Kidney capillary endothelial cell (primary cell): ENCODE measurements at regions not wholly inside any gene's neighbourhood (a gene's known extent, or its start where the extent isn't known, plus 50 kb on each side); places are given as distances from the start of the nearest gene placed in this dataset.

ENCODE experiments used
- DNase-seq: peaks from one replicate; pipeline ENCODE4 v3.0.0-alpha.2; 2018; ENCODE audit warnings: low spot score

- DNase-seq = no peak
Measured at GRCh38 chr9:106324591-106325280, 538.2 kb upstream of the ZNF462 start.

GRCh38 chr9:106326493-106326892, 536.5 kb upstream of the ZNF462 start:
- no peak for DNase-seq

- no peak for DNase-seq
Measured at GRCh38 chr9:106333481-106333880, 529.5 kb upstream of the ZNF462 start.

GRCh38 chr9:106334081-106334480, 528.9 kb upstream of the ZNF462 start:
- no peak for DNase-seq

GRCh38 chr9:106339882-106340281, 523.1 kb upstream of the ZNF462 start:
- no peak for DNase-seq

- DNase-seq = no peak
Measured at GRCh38 chr9:106350777-106351176, 512.2 kb upstream of the ZNF462 start.

- DNase-seq = no peak
Measured at GRCh38 chr9:106356924-106357323, 506.0 kb upstream of the ZNF462 start.

GRCh38 chr9:106358331-106358730, 504.6 kb upstream of the ZNF462 start:
- no peak for DNase-seq

- DNase-seq = no peak
Measured at GRCh38 chr9:106376689-106377088, 486.3 kb upstream of the ZNF462 start.

- no peak for DNase-seq
Measured at GRCh38 chr9:106383072-106383471, 479.9 kb upstream of the ZNF462 start.

- no peak for DNase-seq
Measured at GRCh38 chr9:106387965-106388364, 475.0 kb upstream of the ZNF462 start.

- no peak for DNase-seq
Measured at GRCh38 chr9:106393226-106393625, 469.7 kb upstream of the ZNF462 start.

GRCh38 chr9:106400170-106400569, 462.8 kb upstream of the ZNF462 start:
- no peak for DNase-seq

GRCh38 chr9:106400950-106401349, 462.0 kb upstream of the ZNF462 start:
- no peak for DNase-seq

- peak; percentile 40 for DNase-seq
Measured at GRCh38 chr9:106403081-106403480, 459.9 kb upstream of the ZNF462 start.

- no peak for DNase-seq
Measured at GRCh38 chr9:106404137-106404536, 458.8 kb upstream of the ZNF462 start.

GRCh38 chr9:106405871-106406435, 457.0 kb upstream of the ZNF462 start:
- no peak for DNase-seq

- DNase-seq = no peak
Measured at GRCh38 chr9:106414042-106414441, 448.9 kb upstream of the ZNF462 start.

GRCh38 chr9:106417685-106418084, 445.3 kb upstream of the ZNF462 start:
- DNase-seq = no peak

- no peak for DNase-seq
Measured at GRCh38 chr9:106419829-106420228, 443.1 kb upstream of the ZNF462 start.

- peak; percentile 22 for DNase-seq
Measured at GRCh38 chr9:106420511-106420944, 442.4 kb upstream of the ZNF462 start.

GRCh38 chr9:106421772-106422171, 441.2 kb upstream of the ZNF462 start:
- DNase-seq = no peak

GRCh38 chr9:106423575-106423974, 439.4 kb upstream of the ZNF462 start:
- no peak for DNase-seq

GRCh38 chr9:106432631-106433030, 430.3 kb upstream of the ZNF462 start:
- DNase-seq = no peak
